ENCODE measurements at regions not wholly inside any gene's neighbourhood (a gene's known extent, or its start where the extent isn't known, plus 50 kb on each side); places are given as distances from the start of the nearest gene placed in this dataset.

GRCh38 chr4:42816189-42816879, 76.2 kb upstream of the GRXCR1 start:
- TF ChIP-seq POLR2A (IDR thresholded peaks at IDR 0.05) = no peak
- no peak for TF ChIP-seq CTCF (IDR thresholded peaks at IDR 0.05)
- Histone ChIP-seq H3K9me3 (no peaks in the 10 kb centered on the region), H3K4me3 (no peak overlapping the region), H3K4me1 (no peaks in the 10 kb centered on the region), H3K27ac (no peak overlapping the region), H3K36me3 (no peaks in the 10 kb centered on the region), H3K27me3 (no peaks in the 10 kb centered on the region)
- DNase-seq = no peak

GRCh38 chr4:42809419-42810084, 83.0 kb upstream of the GRXCR1 start:
- H3K4me3 ChIP-seq = no peak overlapping the region
- H3K36me3 ChIP-seq = no peaks in the 10 kb centered on the region
- H3K27ac ChIP-seq = no peak overlapping the region
- no peaks in the 10 kb centered on the region for H3K4me1 ChIP-seq
- no peak for DNase-seq
- H3K27me3 ChIP-seq = no peaks in the 10 kb centered on the region
- H3K9me3 ChIP-seq = no peaks in the 10 kb centered on the region
- TF ChIP-seq POLR2A (IDR thresholded peaks at IDR 0.05) (no peak), CTCF (IDR thresholded peaks at IDR 0.05) (no peak)

- Histone ChIP-seq H3K27ac (no peak overlapping the region), H3K27me3 (no peaks in the 10 kb centered on the region), H3K4me1 (no peaks in the 10 kb centered on the region), H3K9me3 (peaks cover 0 to 10% (median 0%) of the 10 kb centered on the region in 4 donors), H3K4me3 (no peak overlapping the region), H3K36me3 (no peaks in the 10 kb centered on the region)
- DNase-seq = no peak
- no peak for TF ChIP-seq CTCF (IDR thresholded peaks at IDR 0.05)
- TF ChIP-seq POLR2A (IDR thresholded peaks at IDR 0.05) = no peak
Observed at GRCh38 chr4:42806303-42806835, 86.1 kb upstream of the GRXCR1 start.

- H3K36me3 ChIP-seq = no peaks in the 10 kb centered on the region
- no peak overlapping the region for H3K27ac ChIP-seq
- no peaks in the 10 kb centered on the region for H3K4me1 ChIP-seq
- TF ChIP-seq POLR2A (IDR thresholded peaks at IDR 0.05) (no peak), CTCF (IDR thresholded peaks at IDR 0.05) (no peak)
- H3K9me3 ChIP-seq = no peaks in the 10 kb centered on the region
- no peaks in the 10 kb centered on the region for H3K27me3 ChIP-seq
- H3K4me3 ChIP-seq = no peak overlapping the region
- DNase-seq = no peak
Observed at GRCh38 chr4:42789041-42789567, 103.4 kb upstream of the GRXCR1 start.

GRCh38 chr4:42787079-42787463, 105.4 kb upstream of the GRXCR1 start:
- H3K27ac ChIP-seq = no peak overlapping the region
- no peaks in the 10 kb centered on the region for H3K9me3 ChIP-seq
- H3K4me3 ChIP-seq = no peak overlapping the region
- no peak for TF ChIP-seq CTCF (IDR thresholded peaks at IDR 0.05)
- TF ChIP-seq POLR2A (IDR thresholded peaks at IDR 0.05) = no peak
- H3K4me1 ChIP-seq = no peaks in the 10 kb centered on the region
- H3K36me3 ChIP-seq = no peaks in the 10 kb centered on the region
- H3K27me3 ChIP-seq = no peaks in the 10 kb centered on the region
- no peak for DNase-seq

Data from Peyer's patch (tissue), 4 donors.